Right renal cortex interstitium (tissue), 3 donors: ENCODE measurements at regions not wholly inside any gene's neighbourhood (a gene's known extent, or its start where the extent isn't known, plus 50 kb on each side); places are given as distances from the start of the nearest gene placed in this dataset.
"Not testable (repeated sequence)": the region's sequence is repeated elsewhere in the genome, so short reads cannot be mapped to it uniquely, and the experiment has no call there.

Experiments
- DNase-seq, 3 donors: peaks; one replicate each; pipeline ENCODE4 v3.0.0-alpha.2; 2013; ENCODE audit warnings: low read depth in 3 of 3, low spot score in 2 of 3

GRCh38 chr5:105903069-105903468, 1767.7 kb downstream of the EFNA5 start:
- no peak for DNase-seq

- no peak for DNase-seq
Observed at GRCh38 chr5:105899726-105900125, 1771.0 kb downstream of the EFNA5 start.

GRCh38 chr5:105898183-105898582, 1772.6 kb downstream of the EFNA5 start:
- peak in 1 of 3 donors; percentile 10 for DNase-seq

- no peak for DNase-seq
Observed at GRCh38 chr5:105885266-105885665, 1785.5 kb downstream of the EFNA5 start.

- no peak for DNase-seq
Observed at GRCh38 chr5:105882956-105883481, 1787.7 kb downstream of the EFNA5 start.

GRCh38 chr5:105878402-105878801, 1792.3 kb downstream of the EFNA5 start:
- DNase-seq = no peak

GRCh38 chr5:105877592-105877991, 1793.1 kb downstream of the EFNA5 start:
- no peak for DNase-seq

GRCh38 chr5:105874316-105874715, 1796.4 kb downstream of the EFNA5 start:
- DNase-seq = no peak

GRCh38 chr5:105872569-105873270, 1798.0 kb downstream of the EFNA5 start:
- no peak for DNase-seq

- no peak for DNase-seq
Observed at GRCh38 chr5:105868038-105868780, 1802.5 kb downstream of the EFNA5 start.

- no peak for DNase-seq
Observed at GRCh38 chr5:105865834-105866233, 1804.9 kb downstream of the EFNA5 start.

- not testable (repeated sequence) for DNase-seq
Observed at GRCh38 chr5:105859350-105859749, 1811.4 kb downstream of the EFNA5 start.

GRCh38 chr5:105849701-105850100, 1821.0 kb downstream of the EFNA5 start:
- no peak for DNase-seq

- no peak for DNase-seq
Observed at GRCh38 chr5:105840800-105841199, 1829.9 kb downstream of the EFNA5 start.

GRCh38 chr5:105836887-105837286, 1833.8 kb downstream of the EFNA5 start:
- no peak for DNase-seq

GRCh38 chr5:105836268-105836667, 1834.5 kb downstream of the EFNA5 start:
- no peak for DNase-seq

- DNase-seq = no peak
Observed at GRCh38 chr5:105828821-105829220, 1841.9 kb downstream of the EFNA5 start.

GRCh38 chr5:105821800-105822199, 1848.9 kb downstream of the EFNA5 start:
- DNase-seq = no peak

- DNase-seq = no peak
Observed at GRCh38 chr5:105817914-105818313, 1852.8 kb downstream of the EFNA5 start.

- DNase-seq = no peak
Observed at GRCh38 chr5:105817416-105817815, 1853.3 kb downstream of the EFNA5 start.

GRCh38 chr5:105816961-105817360, 1853.8 kb downstream of the EFNA5 start:
- no peak for DNase-seq

- no peak for DNase-seq
Observed at GRCh38 chr5:105812304-105812703, 1858.4 kb downstream of the EFNA5 start.
